Activated CD8-positive, alpha-beta T cell treated with anti-CD3 and anti-CD28 coated beads for 36 hours (primary cell): ENCODE measurements at regions not wholly inside any gene's neighbourhood (a gene's known extent, or its start where the extent isn't known, plus 50 kb on each side); places are given as distances from the start of the nearest gene placed in this dataset.

ENCODE experiments used
- ATAC-seq: fragments of 200-7000 bp; cut with Tn5 transposase; one replicate; pipeline ENCODE4 v1.10.0; 2021; ENCODE audit warnings: mild to moderate bottlenecking, moderate library complexity
- CTCF ChIA-PET: fragments of 350-600 bp; sonication (Branson Sonifier 250); formaldehyde crosslinking; loops from one replicate; lab custom pipeline; 2021; ENCODE audit warnings: antibody characterized with exemption; lab: Charles Lee
- POLR2A ChIA-PET: fragments of 350-600 bp; sonication (Branson Sonifier 250); formaldehyde crosslinking; loops from one replicate; lab custom pipeline; 2021; ENCODE audit warnings: antibody characterized with exemption; lab: Charles Lee
- DNase-seq: peaks from one replicate; pipeline ENCODE4 v3.0.0-alpha.2; 2020
- H3K27ac Mint-ChIP-seq: one replicate; pipeline ENCODE4 v1.8.0; 2021; ENCODE audit warnings: mild to moderate bottlenecking, mixed read lengths
- H3K27me3 Mint-ChIP-seq: one replicate; pipeline ENCODE4 v1.8.0; 2021; ENCODE audit warnings: mixed read lengths
- H3K36me3 Mint-ChIP-seq: one replicate; pipeline ENCODE4 v1.8.0; 2021; ENCODE audit warnings: low read depth, mixed read lengths
- H3K4me1 Mint-ChIP-seq: one replicate; pipeline ENCODE4 v1.8.0; 2021; ENCODE audit warnings: low read depth, mixed read lengths
- H3K4me3 Mint-ChIP-seq: one replicate; pipeline ENCODE4 v1.8.0; 2021; ENCODE audit warnings: mild to moderate bottlenecking, moderate library complexity, mixed read lengths
- H3K9me3 Mint-ChIP-seq: one replicate; pipeline ENCODE4 v1.8.0; 2021; ENCODE audit warnings: mixed read lengths
- CTCF ChIP-seq: fragments of 200-600 bp; IDR thresholded peaks from one replicate; pipeline ENCODE4 v1.8.0; 2022; ENCODE audit warnings: antibody characterized with exemption, mild to moderate bottlenecking
- intact Hi-C: fragments of 100-400 bp; cut with micrococcal nuclease; formaldehyde crosslinking; loops from one replicate; pipeline ENCODE4 v1.10.0; 2022

GRCh38 chr1:81594206-81594605, 206.5 kb upstream of the ADGRL2 start:
- H3K4me1 Mint-ChIP-seq: no peaks in the 10 kb centered on the region
- CTCF ChIA-PET: interaction anchor here (1.1 kb wide), 1 partner anchor 12 kb away, joined by 3 read pairs; no protein-coding TSS in a partner anchor
- H3K9me3 Mint-ChIP-seq: no peaks in the 10 kb centered on the region

GRCh38 chr1:81592233-81592632, 208.5 kb upstream of the ADGRL2 start:
- Mint-ChIP-seq H3K4me3 (no peak overlapping the region), H3K4me1 (no peaks in the 10 kb centered on the region), H3K27me3 (no peaks in the 10 kb centered on the region), H3K27ac (no peak overlapping the region), H3K9me3 (no peaks in the 10 kb centered on the region), H3K36me3 (no peaks in the 10 kb centered on the region)
- POLR2A ChIA-PET: no interaction called here
- DNase-seq (no peak), ATAC-seq (no peak)
- TF ChIP-seq CTCF: no peak
- intact Hi-C loops: no loop called here
- CTCF ChIA-PET: no interaction called here

More at GRCh38 chr1:81594206-81594605, 206.5 kb upstream of the ADGRL2 start:
- intact Hi-C loops: no loop called here
- Mint-ChIP-seq H3K27me3 (no peaks in the 10 kb centered on the region), H3K4me3 (no peak overlapping the region), H3K27ac (no peak overlapping the region), H3K36me3 (no peaks in the 10 kb centered on the region)
- DNase-seq: no peak
- TF ChIP-seq CTCF: no peak
- POLR2A ChIA-PET: no interaction called here
- ATAC-seq: no peak

GRCh38 chr1:81590171-81590570, 210.6 kb upstream of the ADGRL2 start:
- Mint-ChIP-seq H3K9me3 (no peaks in the 10 kb centered on the region), H3K27ac (no peak overlapping the region), H3K36me3 (no peaks in the 10 kb centered on the region), H3K4me3 (no peak overlapping the region), H3K27me3 (no peaks in the 10 kb centered on the region), H3K4me1 (no peaks in the 10 kb centered on the region)
- no peak for TF ChIP-seq CTCF
- ChIA-PET POLR2A (no interaction called here), CTCF (no interaction called here)
- intact Hi-C loops: no loop called here
- ATAC-seq (no peak), DNase-seq (no peak)

GRCh38 chr1:81588149-81588548, 212.6 kb upstream of the ADGRL2 start:
- TF ChIP-seq CTCF: no peak
- POLR2A ChIA-PET: no interaction called here
- no peak for ATAC-seq
- Mint-ChIP-seq H3K4me3 (no peak overlapping the region), H3K9me3 (no peaks in the 10 kb centered on the region), H3K27ac (no peak overlapping the region), H3K27me3 (no peaks in the 10 kb centered on the region), H3K36me3 (no peaks in the 10 kb centered on the region), H3K4me1 (no peaks in the 10 kb centered on the region)
- CTCF ChIA-PET: no interaction called here
- intact Hi-C loops: no loop called here
- DNase-seq: no peak

- H3K9me3 Mint-ChIP-seq: no peaks in the 10 kb centered on the region
- DNase-seq (no peak), ATAC-seq (no peak)
- H3K27me3 Mint-ChIP-seq: no peaks in the 10 kb centered on the region
- H3K27ac Mint-ChIP-seq: no peak overlapping the region
- no peak for TF ChIP-seq CTCF
- ChIA-PET CTCF (no interaction called here), POLR2A (no interaction called here)
- no peak overlapping the region for H3K4me3 Mint-ChIP-seq
- no peaks in the 10 kb centered on the region for H3K4me1 Mint-ChIP-seq
- intact Hi-C loops: no loop called here
- no peaks in the 10 kb centered on the region for H3K36me3 Mint-ChIP-seq
Observed at GRCh38 chr1:81587426-81587825, 213.3 kb upstream of the ADGRL2 start.
